ENCODE measurements at regions not wholly inside any gene's neighbourhood (a gene's known extent, or its start where the extent isn't known, plus 50 kb on each side); places are given as distances from the start of the nearest gene placed in this dataset.

DNA sequence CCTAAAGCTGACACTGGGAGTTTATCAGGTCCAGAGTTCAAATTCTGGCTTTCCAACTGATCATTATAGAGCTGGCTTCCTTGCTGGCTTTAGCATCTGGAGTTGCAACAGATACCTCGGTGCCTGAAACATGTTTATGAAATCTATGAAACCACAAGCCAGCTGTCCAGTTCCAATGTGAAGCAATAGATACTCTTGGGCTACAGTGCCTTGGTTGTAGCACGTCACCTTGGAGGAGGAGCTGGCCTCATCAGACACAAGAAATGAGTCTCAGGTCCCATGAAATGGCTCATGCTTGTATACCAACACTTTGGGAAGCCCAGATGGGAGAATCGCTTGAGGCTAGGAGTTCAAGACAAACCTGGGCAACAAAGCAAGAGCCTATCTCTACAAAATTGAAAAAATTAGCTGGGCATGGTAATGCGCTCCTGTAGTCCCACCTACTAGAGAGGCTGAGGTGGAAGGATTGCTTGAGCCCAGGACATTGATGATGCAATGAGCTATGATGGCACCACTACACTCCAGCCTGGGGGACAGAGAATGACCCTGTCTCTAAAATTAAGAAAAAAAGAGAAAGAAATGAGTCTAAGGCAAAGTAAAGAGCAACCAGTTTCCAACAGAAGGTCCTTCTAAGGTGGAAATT is 132.5 kb upstream of the ZNF648 start:
- no peak for DNase-seq (ENCODE audit: low read depth)

DNA sequence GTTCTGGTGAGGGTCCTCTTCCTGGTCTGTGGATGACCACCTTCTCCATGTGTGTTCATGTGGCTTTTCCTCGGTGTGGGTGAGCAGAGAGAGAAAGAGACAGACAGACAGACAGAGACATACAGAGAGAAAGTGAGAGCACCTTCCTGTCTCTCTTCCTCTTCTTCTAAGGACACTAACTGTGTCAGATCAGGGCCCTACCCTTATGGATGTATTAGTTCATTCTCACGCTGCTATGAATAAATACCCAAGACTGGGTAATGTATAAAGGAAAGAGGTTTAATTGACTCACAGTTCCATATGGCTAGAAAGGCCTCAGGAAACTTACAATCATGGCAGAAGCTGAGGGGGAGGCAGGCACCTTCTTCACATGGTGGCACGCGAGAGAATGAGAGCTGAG is 131.5 kb upstream of the ZNF648 start:
- no peak for DNase-seq (ENCODE audit: low read depth)

GRCh38 chr1:182192215-182192614 is 130.7 kb upstream of the ZNF648 start:
- no peak for DNase-seq (ENCODE audit: low read depth)

DNA sequence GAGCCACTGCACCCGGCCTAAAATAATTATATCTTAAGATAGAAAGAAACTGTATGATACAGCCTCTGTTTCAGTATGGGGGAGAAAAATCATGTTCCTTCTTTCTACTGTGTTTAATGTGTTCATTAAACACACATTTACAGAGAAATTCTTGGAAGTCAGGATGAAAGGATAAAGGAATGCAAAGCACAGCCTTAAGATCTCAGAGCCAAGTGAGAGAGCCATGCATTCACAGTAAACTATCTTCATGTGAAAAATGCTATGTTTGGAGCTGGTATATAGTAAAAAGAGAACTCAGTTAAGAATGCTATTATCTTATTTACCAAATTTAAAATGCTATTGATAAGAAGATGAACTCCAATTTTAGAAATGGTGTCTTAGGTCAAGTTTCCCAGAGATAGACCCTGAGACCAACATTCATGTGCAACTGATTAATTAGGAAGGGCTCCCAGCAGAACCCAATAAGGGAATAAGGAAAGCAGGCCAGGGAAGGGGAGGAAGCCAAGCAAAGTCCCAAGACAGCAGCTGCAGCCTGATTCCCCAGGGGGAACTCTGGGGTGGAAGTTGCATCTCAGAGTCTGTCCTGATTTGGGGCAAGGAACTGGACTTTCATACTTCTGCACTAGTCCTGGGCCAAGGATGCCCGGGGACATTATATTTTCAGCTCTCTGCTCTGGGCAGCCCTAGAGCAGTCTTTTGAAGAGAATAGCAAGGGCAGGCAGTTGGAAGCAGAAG is 130.0 kb upstream of the ZNF648 start:
- no peak for DNase-seq (ENCODE audit: low read depth)

- DNase-seq (ENCODE audit: low read depth) = no peak
Observed at GRCh38 chr1:182189535-182190066, 128.1 kb upstream of the ZNF648 start.

DNA sequence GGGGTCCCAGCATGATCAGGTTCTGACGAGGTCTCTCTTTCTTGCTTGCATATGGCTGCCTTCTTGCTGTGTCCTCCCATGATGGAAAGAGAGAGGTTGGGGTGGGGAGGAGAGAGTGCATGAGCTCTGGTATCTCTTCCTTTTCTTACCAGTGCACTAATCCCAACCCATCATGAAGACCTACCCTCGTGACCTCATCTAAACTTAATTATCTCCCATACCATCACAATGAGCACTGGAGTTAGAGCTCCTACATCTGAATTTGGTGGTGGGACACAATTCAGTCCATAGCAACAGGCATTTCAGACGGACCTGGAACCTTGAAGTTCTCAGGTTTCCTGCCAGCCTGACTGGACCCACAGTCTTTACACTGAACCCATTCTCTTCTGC is 125.2 kb upstream of the ZNF648 start:
- no peak for DNase-seq (ENCODE audit: low read depth)

DNA sequence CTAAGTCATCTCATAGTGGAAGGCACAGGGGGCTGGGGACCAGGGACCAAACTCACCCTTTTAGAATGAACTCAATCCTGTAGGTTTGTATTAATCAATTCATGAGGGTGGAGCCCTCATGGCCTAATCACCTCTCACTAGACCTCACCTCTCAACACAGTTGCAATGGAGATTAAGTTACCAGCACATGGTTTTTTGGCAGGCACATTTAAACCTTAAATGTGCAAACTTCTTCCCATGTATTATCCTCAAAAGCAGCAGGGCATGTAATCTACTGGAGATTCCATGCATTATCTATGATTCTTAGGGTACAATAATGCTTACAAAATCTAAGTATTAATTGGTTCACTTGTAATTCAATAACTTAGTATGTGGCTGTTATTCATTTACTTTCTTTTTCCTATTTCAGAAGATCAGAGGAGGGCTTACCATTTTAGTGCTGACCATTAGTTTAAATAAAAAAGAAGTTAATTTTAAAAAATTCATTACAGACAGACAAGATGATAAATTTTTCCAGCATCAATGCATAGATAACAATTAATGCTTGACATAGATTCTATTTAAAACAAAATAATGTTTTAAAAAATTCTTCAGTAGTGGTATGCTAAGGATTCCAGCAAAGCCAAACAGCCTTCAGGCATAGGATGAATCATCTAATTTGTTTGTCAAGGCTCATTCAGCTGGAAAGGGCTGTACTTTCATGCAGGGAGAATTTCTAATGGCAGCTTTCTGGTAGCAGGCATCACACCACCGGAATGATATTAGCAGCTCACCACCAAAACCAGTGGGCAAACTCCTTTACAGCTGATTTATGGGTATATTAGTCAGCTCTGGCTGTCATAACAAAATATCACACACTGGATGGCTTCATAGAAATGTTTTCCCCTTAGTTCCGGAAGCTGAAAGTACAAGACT is 124.6 kb upstream of the ZNF648 start:
- no peak for DNase-seq (ENCODE audit: low read depth)

DNA sequence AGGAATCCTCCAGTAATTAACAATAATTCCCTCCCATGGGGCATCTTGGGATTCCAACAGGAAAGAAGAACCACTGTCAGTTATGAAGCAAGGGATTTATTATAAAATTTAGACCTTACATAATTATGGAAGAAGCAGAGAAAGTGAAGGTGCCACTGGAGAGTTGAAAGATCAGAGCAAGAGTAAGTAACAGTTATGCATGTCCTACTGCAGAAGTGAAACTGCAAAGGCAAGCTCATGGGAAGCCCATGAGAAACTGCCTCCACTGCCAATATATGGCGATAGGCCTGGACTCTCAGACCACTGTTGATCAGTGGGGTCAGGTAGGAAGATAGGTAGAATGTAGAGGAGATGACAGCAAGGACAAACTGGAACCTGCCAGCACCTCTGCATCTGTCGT is 123.6 kb upstream of the ZNF648 start:
- DNase-seq (ENCODE audit: low read depth) = no peak

- no peak for DNase-seq (ENCODE audit: low read depth)
Observed at GRCh38 chr1:182183606-182184005, 122.1 kb upstream of the ZNF648 start.

DNA sequence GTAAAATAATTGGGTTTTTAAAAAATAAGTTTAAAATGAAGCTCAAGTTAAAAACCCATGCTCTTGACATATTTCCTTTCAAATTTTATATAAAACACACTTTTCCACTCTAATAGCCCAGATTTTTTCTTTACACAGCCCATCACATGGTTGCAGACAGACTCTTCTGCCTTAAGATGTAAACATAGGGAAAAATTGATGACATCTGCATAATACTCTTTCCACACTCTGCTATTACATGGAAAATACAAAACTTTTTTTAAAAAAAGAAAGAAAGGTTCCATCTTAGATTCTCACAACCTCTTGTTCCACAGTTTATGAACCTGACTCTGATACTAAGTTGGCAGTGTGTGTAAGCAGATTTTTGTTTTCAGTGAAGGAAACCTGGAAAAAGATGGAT is 120.8 kb upstream of the ZNF648 start:
- DNase-seq (ENCODE audit: low read depth) = no peak

DNA sequence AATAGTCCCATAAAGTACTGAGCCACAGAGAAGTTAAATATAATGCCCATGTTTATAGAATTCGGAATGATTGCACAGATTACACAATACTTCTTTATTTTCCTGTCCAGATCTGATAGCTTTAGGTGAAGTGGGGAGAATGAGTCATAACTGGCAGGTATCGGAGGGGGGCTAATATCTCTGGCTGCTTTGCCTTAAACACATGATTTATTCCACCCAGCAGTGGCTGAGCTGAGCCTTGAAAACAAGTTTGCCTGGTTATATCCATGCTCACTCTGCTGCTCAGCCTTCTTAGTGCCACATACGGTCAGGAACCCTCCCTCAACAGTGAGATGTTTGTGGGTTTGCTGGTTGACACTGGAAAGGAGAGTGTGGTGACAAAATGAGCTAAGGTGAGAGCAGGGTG is 119.7 kb upstream of the ZNF648 start:
- DNase-seq (ENCODE audit: low read depth) = no peak

- DNase-seq (ENCODE audit: low read depth) = no peak
Observed at GRCh38 chr1:182175361-182175931, 113.9 kb upstream of the ZNF648 start.

DNA sequence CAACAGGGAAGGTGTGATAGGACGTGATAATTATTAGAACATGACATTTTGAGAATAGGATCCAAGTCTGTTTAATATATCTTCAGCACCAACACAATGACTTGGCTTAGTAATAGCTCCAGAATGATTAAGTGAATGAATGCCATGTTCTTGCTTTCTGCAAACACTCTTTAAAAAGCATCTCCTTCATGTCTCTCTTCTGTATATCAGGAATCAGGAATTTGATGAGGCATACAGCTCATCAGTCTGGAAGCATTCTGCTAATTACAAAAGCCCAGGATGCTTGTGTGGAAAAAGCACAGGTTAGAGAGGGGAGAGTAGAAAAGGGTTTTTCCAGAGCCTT is 113.0 kb upstream of the ZNF648 start:
- no peak for DNase-seq (ENCODE audit: low read depth)

DNA sequence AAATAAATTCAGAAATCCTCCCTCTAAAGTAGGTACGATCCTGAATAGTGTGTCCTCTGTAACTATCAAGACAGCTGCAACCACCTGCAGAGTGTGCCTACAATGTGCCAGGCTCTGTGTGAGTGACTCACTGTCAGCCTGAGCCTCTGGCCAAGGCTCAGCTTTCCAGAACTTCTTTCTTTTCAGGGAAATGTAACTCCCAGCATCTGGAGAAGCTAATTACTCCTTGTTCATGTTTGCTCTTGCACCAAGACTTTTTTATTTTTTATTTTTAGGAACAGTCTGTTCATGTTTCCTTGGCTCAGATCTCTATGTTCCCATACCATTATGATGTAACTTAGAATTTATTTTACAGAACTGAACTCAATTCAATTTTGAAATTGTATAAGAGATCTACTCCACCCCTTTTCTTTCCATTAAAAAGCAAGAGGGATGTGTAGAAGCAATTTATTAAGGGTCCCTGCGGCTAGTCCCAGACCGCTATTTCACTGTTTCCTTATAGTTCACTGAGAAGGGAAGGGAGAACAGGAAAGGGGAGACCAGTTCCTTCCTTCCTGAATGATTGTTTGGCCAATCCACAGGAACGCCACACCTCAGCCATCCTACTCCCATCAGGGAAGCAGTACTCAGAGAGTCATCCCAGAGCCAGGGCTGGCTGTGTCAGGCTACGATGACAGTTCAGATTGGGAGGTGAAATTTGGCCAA is 112.4 kb upstream of the ZNF648 start:
- no peak for DNase-seq (ENCODE audit: low read depth)

DNA sequence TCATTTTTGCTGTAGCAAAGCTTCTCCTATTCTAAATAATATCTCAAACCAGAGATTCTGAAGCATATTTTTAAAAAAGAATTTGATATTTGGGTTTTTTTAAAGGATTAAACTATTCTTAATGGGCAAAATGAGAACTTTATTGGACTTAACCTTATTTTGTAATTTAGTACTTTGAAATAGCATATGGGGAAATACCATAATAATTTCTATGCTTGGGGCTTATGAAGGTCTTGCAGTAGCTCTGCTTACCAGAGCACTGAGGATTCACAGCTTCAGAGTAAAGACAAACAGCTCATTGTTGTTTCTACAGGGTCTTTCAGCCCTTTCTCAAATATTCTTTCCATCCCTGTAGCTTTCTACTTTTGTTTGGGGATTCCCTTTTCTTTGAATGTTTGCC is 111.2 kb upstream of the ZNF648 start:
- DNase-seq (ENCODE audit: low read depth) = no peak

DNA sequence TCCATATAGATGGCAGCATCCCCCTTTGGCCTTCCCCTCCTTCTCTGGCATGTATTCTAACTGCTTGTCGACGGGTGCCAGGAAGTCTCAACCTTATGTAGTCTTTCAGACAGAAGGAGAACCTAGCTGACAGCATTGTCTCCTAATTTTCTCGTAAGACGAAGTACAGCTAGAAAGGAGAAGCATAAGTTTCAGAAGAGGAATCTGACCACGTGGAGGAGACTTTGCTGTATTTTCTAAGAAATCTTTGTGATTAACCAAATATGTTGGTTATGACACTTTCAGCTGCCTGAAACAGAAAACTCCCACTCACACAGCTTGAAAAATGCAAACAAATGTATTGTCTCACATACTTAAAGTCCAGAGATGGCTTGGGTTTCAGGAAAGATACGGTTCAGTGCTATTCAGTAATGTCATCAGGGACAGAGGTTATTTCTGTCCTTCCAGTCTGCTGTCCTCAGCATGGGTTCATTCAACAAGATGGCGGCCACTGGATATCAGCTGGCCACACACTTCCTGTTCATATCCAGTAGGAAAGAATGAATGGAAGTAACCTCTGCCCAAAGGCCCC is 109.5 kb upstream of the ZNF648 start:
- DNase-seq (ENCODE audit: low read depth) = no peak

DNA sequence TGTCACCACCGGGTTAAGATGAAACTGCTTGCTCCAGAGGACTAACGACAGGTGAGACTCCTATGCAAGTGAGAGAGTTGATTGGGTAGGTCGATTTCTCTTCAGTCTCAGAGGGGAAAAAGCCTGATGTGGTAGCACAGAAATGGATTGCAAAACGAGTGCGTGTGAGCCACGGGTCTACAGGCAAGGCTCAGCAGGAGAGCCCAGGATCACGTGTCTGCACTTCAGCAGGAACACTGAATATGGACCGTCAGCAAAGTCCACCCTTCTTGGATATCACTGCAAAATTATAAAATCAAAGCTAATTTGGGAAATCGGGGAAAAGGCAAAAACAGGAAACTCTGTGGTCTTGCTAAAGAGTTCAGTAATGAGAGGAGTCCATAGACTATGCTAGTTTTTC is 107.7 kb upstream of the ZNF648 start:
- DNase-seq (ENCODE audit: low read depth) = no peak

DNA sequence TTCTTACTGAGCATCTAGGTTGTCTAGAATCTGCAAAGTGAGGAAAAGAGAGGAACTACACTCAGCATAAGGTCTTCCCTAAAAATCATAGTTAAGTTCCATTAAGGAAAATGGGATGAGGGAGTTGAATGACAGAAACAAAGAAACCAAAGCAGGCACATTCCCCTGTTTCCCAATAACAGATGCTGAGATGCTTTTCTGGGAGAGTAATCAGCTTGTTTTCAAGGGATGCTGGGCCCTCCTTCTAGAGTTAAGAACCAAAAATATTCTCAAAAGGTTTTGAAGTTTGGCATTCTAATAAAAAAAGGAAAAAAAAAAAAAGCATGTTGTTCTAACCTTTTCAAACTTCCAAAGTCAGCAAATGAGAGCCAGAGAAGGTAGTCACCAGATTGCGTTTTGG is 105.2 kb upstream of the ZNF648 start:
- no peak for DNase-seq (ENCODE audit: low read depth)

DNA sequence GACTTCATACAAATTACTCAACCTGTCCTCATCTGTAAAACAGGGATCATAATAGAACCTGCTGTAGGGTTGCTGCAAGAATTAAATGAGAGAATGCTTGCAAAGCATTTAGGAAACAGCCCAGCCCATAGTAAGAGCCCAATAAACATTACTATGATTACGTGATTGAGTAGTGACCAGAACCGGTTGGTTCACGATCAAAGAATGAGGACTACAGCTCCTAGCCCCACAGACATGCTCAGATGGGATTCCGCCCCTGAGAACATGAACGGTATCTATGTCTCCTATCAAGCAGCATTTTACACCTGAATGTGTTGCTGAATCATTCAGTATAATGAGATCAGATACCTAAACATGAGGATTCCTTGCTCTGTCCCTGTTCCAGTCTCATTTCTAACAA is 104.8 kb upstream of the ZNF648 start:
- DNase-seq (ENCODE audit: low read depth) = no peak

GRCh38 chr1:182164273-182164672 is 102.8 kb upstream of the ZNF648 start:
- no peak for DNase-seq (ENCODE audit: low read depth)

GRCh38 chr1:182163821-182164223 is 102.3 kb upstream of the ZNF648 start:
- no peak for DNase-seq (ENCODE audit: low read depth)

DNA sequence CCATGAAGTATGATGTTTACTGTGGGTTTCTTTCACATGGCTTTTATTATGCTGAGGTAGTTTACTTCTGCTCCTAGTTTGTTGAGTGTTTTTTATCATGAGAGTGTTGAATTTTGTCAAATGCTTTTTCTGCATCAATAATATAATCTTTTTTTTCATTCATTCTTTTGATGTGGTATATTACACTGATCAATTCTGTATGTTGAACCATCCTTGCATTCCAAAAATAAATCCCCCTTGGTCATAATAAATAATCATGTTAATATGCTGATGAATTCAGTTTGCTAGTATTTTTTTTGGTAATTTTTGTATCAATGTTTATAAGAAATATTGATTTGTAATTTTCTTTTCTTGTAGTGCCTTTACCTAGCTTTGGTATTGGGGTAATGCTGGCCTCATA is 97.9 kb upstream of the ZNF648 start:
- DNase-seq (ENCODE audit: low read depth) = no peak

All from stimulated activated CD8-positive, alpha-beta memory T cell treated with anti-CD3 and anti-CD28 coated beads, Interleukin-4, amount 100 ng/mL, for 24 hours (primary cell).